ENCODE measurements at regions not wholly inside any gene's neighbourhood (a gene's known extent, or its start where the extent isn't known, plus 50 kb on each side); places are given as distances from the start of the nearest gene placed in this dataset.

- intact Hi-C loops (cut with DNase I): loop anchor here (5.0 kb wide), 1 partner anchor 161 kb away; no protein-coding TSS in a partner anchor
Observed at GRCh38 chr13:33723365-33723764, 94.6 kb upstream of the RFC3 start.

GRCh38 chr13:33723772-33724435 is 94.0 kb upstream of the RFC3 start:
- TF ChIP-seq CTCF (IDR thresholded peaks at IDR 0.05): peak; percentile 70
- peak; percentile 84 for DNase-seq
- H3K9me3 ChIP-seq: no peaks in the 10 kb centered on the region
- no peaks in the 10 kb centered on the region for H3K36me3 ChIP-seq
- H3K4me1 ChIP-seq: peaks cover 6% of the 10 kb centered on the region
- peak overlapping the region; percentile 28 for H3K27ac ChIP-seq
- no peaks in the 10 kb centered on the region for H3K27me3 ChIP-seq
- H3K4me3 ChIP-seq: no peak overlapping the region
- no peak overlapping the region for H3K9ac ChIP-seq (ENCODE audit: low read depth in 2 of 2, low read length in 2 of 2)
- intact Hi-C loops (cut with DNase I): loop anchor here (5.0 kb wide), 1 partner anchor 162 kb away; no protein-coding TSS in a partner anchor

More at GRCh38 chr13:33723365-33723764, 94.6 kb upstream of the RFC3 start:
- DNase-seq: no peak
- peak overlapping the region; percentile 28 for H3K27ac ChIP-seq
- H3K9me3 ChIP-seq: no peaks in the 10 kb centered on the region
- TF ChIP-seq CTCF (IDR thresholded peaks at IDR 0.05): no peak
- H3K9ac ChIP-seq (ENCODE audit: low read depth in 2 of 2, low read length in 2 of 2): no peak overlapping the region
- peaks cover 6% of the 10 kb centered on the region for H3K4me1 ChIP-seq
- H3K27me3 ChIP-seq: no peaks in the 10 kb centered on the region
- H3K4me3 ChIP-seq: no peak overlapping the region
- H3K36me3 ChIP-seq: no peaks in the 10 kb centered on the region

GRCh38 chr13:33725340-33725739 is 92.6 kb upstream of the RFC3 start:
- H3K4me1 ChIP-seq: peaks cover 6% of the 10 kb centered on the region
- no peak overlapping the region for H3K4me3 ChIP-seq
- intact Hi-C loops (cut with DNase I): loop anchor here (5.0 kb wide), 1 partner anchor 178 kb away; no protein-coding TSS in a partner anchor
- DNase-seq: no peak
- H3K9me3 ChIP-seq: no peaks in the 10 kb centered on the region
- no peaks in the 10 kb centered on the region for H3K27me3 ChIP-seq
- no peak overlapping the region for H3K9ac ChIP-seq (ENCODE audit: low read depth in 2 of 2, low read length in 2 of 2)
- H3K36me3 ChIP-seq: no peaks in the 10 kb centered on the region
- H3K27ac ChIP-seq: no peak overlapping the region
- no peak for TF ChIP-seq CTCF (IDR thresholded peaks at IDR 0.05)

GRCh38 chr13:33727297-33728083 is 90.5 kb upstream of the RFC3 start:
- Histone ChIP-seq H3K9ac (ENCODE audit: low read depth in 2 of 2, low read length in 2 of 2) (no peak overlapping the region), H3K27ac (no peak overlapping the region), H3K27me3 (no peaks in the 10 kb centered on the region), H3K4me1 (peaks cover 6% of the 10 kb centered on the region), H3K4me3 (no peak overlapping the region), H3K9me3 (no peaks in the 10 kb centered on the region), H3K36me3 (no peaks in the 10 kb centered on the region)
- intact Hi-C loops (cut with DNase I): loop anchor here (5.0 kb wide), 1 partner anchor 180 kb away; no protein-coding TSS in a partner anchor
- no peak for TF ChIP-seq CTCF (IDR thresholded peaks at IDR 0.05)
- DNase-seq: no peak

GRCh38 chr13:33728271-33729037 is 89.5 kb upstream of the RFC3 start:
- TF ChIP-seq CTCF (IDR thresholded peaks at IDR 0.05): no peak
- H3K9me3 ChIP-seq: no peaks in the 10 kb centered on the region
- no peak overlapping the region for H3K9ac ChIP-seq (ENCODE audit: low read depth in 2 of 2, low read length in 2 of 2)
- H3K36me3 ChIP-seq: no peaks in the 10 kb centered on the region
- intact Hi-C loops (cut with DNase I): loop anchor here (5.0 kb wide), 1 partner anchor 181 kb away; no protein-coding TSS in a partner anchor
- no peak overlapping the region for H3K27ac ChIP-seq
- H3K4me1 ChIP-seq: peaks cover 2% of the 10 kb centered on the region
- no peaks in the 10 kb centered on the region for H3K27me3 ChIP-seq
- no peak overlapping the region for H3K4me3 ChIP-seq
- no peak for DNase-seq
